Esophagus squamous epithelium (tissue), 4 donors: ENCODE measurements at regions not wholly inside any gene's neighbourhood (a gene's known extent, or its start where the extent isn't known, plus 50 kb on each side); places are given as distances from the start of the nearest gene placed in this dataset.
"Not testable (repeated sequence)": the region's sequence is repeated elsewhere in the genome, so short reads cannot be mapped to it uniquely, and the experiment has no call there.

Experiments
- CTCF ChIP-seq, 6 experiments: fragments of 450-650 bp in 4 of 6; fragments of 200-600 bp in 2 of 6; sonication (generic) in 2 of 6; IDR thresholded peaks; one replicate each; pipeline ENCODE4 v1.5.1; 2016 to 2019; ENCODE audit warnings: antibody characterized with exemption in 6 of 6, mild to moderate bottlenecking in 4 of 6, moderate library complexity in 4 of 6
- POLR2A ChIP-seq, 4 donors: fragments of 450-650 bp; IDR thresholded peaks; one replicate each; pipeline ENCODE4 v1.6.1; 2017; ENCODE audit warnings: antibody characterized with exemption in 4 of 4, mild to moderate bottlenecking in 4 of 4, moderate library complexity in 3 of 4

DNA sequence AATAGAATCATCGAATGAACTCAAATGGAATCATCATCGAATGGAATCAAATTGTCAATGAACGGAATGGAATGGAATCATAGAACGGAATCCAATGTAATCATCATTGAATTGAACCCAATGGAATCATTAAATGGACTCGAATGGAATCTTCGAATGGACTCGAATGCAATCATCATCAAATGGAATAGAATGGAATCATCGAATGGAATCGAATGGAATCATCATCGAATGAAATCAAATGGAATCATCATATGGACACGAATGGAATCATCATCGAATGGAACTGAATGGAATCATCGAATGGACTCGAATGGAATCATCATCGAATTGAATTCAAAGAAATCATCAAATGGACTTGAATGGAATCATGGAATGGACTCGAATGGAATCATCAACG is 226.2 kb downstream of the SHCBP1 start:
- TF ChIP-seq CTCF, POLR2A (IDR thresholded peaks at IDR 0.05): not testable (repeated sequence)
